Left colon (tissue), 2 donors: ENCODE measurements at regions not wholly inside any gene's neighbourhood (a gene's known extent, or its start where the extent isn't known, plus 50 kb on each side); places are given as distances from the start of the nearest gene placed in this dataset.

Experiments used
- ATAC-seq: fragments of 200-7000 bp; cut with Tn5 transposase; one replicate; pipeline ENCODE4 v1.9.1; 2020; ENCODE audit warnings: mild to moderate bottlenecking, moderate library complexity
- DNase-seq, 2 donors: peaks; one replicate each; pipeline ENCODE4 v3.0.0-alpha.2; 2020
- intact Hi-C, 2 donors: fragments of 100-400 bp; cut with DNase I in 1 of 2; cut with micrococcal nuclease in 1 of 2; formaldehyde crosslinking; loops; one replicate each; pipeline versions ENCODE4 v1.11.2 to v1.14.0; 2022; cut with DNase I, micrococcal nuclease
- donor health status: DM: no; HTN: no; CAD: no.
- donor health status: DM: yes; HTN: yes; CAD: no.

- intact Hi-C loops = no loop called here
- ATAC-seq (no peak), DNase-seq (no peak)
These were observed 50.0 kb upstream of the RNU6ATAC start for GRCh38 chr9:134214386-134214765.

- DNase-seq = no peak
- no peak for ATAC-seq
- intact Hi-C loops = no loop called here
These were observed 50.5 kb upstream of the RNU6ATAC start for GRCh38 chr9:134214766-134215419.

GRCh38 chr9:134215420-134215698 is 51.0 kb upstream of the RNU6ATAC start:
- ATAC-seq (no peak), DNase-seq (no peak)
- intact Hi-C loops = no loop called here

- ATAC-seq (no peak), DNase-seq (no peak)
These were observed 51.5 kb upstream of the RNU6ATAC start for GRCh38 chr9:134215699-134216448.

GRCh38 chr9:134216449-134216951 is 52.1 kb upstream of the RNU6ATAC start:
- ATAC-seq (no peak), DNase-seq (no peak)

More at GRCh38 chr9:134215699-134216448, 51.5 kb upstream of the RNU6ATAC start:
- intact Hi-C loops = no loop called here

GRCh38 chr9:134216961-134217360 is 52.6 kb upstream of the RNU6ATAC start:
- DNase-seq (no peak), ATAC-seq (no peak)
- intact Hi-C loops = no loop called here

More at GRCh38 chr9:134216449-134216951, 52.1 kb upstream of the RNU6ATAC start:
- intact Hi-C loops = no loop called here

GRCh38 chr9:134217431-134218210 is 53.3 kb upstream of the RNU6ATAC start:
- intact Hi-C loops = no loop called here
- ATAC-seq = no peak
- no peak for DNase-seq

GRCh38 chr9:134218230-134218629 is 53.9 kb upstream of the RNU6ATAC start:
- no peak for ATAC-seq
- intact Hi-C loops = no loop called here
- no peak for DNase-seq

- intact Hi-C loops = no loop called here
- DNase-seq (no peak), ATAC-seq (no peak)
These were observed 55.3 kb upstream of the RNU6ATAC start for GRCh38 chr9:134219646-134220060.

- intact Hi-C loops = no loop called here
- no peak for ATAC-seq
- no peak for DNase-seq
These were observed 55.9 kb upstream of the RNU6ATAC start for GRCh38 chr9:134220311-134220710.

- ATAC-seq (peak; percentile 44), DNase-seq (no peak)
- intact Hi-C loops = no loop called here
These were observed 57.1 kb upstream of the RNU6ATAC start for GRCh38 chr9:134221273-134222017.

GRCh38 chr9:134222018-134222573 is 57.7 kb upstream of the RNU6ATAC start:
- DNase-seq (no peak), ATAC-seq (no peak)
- intact Hi-C loops = no loop called here

GRCh38 chr9:134223091-134223490 is 58.7 kb upstream of the RNU6ATAC start:
- ATAC-seq = no peak
- intact Hi-C loops = no loop called here
- DNase-seq = no peak

GRCh38 chr9:134223591-134224122 is 59.3 kb upstream of the RNU6ATAC start:
- intact Hi-C loops = no loop called here
- ATAC-seq (no peak), DNase-seq (peak in 1 of 2 donors; percentile 7)

GRCh38 chr9:134224127-134224526 is 59.8 kb upstream of the RNU6ATAC start:
- DNase-seq (no peak), ATAC-seq (peak; percentile 73)
- intact Hi-C loops = no loop called here

GRCh38 chr9:134224567-134225093 is 60.3 kb upstream of the RNU6ATAC start:
- intact Hi-C loops = no loop called here
- ATAC-seq (peak; percentile 17), DNase-seq (no peak)

- peak; percentile 42 for ATAC-seq
- DNase-seq = no peak
These were observed 60.8 kb upstream of the RNU6ATAC start for GRCh38 chr9:134225186-134225585.

GRCh38 chr9:134225816-134226215 is 61.5 kb upstream of the RNU6ATAC start:
- intact Hi-C loops = no loop called here
- ATAC-seq (no peak), DNase-seq (no peak)

More at GRCh38 chr9:134225186-134225585, 60.8 kb upstream of the RNU6ATAC start:
- intact Hi-C loops = no loop called here
